ENCODE measurements at regions not wholly inside any gene's neighbourhood (a gene's known extent, or its start where the extent isn't known, plus 50 kb on each side); places are given as distances from the start of the nearest gene placed in this dataset.

DNA sequence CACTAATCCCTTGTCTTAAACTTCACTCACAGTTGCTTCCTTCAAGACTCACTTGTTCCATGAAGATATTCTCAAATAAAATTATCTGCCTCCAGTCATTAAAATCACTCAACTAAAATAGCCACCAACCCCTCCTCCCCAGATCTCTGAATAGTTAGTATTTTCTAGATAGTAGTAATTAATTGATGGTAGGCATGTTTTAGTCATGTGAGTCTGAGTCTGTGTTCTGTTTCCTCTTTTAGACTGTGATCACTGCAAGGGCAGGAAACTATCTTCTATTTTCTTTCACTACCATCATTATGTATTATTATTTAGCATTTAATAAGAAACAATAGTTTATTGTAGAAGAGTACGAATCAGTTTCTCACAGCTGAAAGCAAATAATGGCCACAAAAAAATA lies 1080.5 kb downstream of the IGSF11 start:
- H3K4me3 ChIP-seq (ENCODE audit: low read depth, low read length): no peak overlapping the region
- TF ChIP-seq, protein P1, sequence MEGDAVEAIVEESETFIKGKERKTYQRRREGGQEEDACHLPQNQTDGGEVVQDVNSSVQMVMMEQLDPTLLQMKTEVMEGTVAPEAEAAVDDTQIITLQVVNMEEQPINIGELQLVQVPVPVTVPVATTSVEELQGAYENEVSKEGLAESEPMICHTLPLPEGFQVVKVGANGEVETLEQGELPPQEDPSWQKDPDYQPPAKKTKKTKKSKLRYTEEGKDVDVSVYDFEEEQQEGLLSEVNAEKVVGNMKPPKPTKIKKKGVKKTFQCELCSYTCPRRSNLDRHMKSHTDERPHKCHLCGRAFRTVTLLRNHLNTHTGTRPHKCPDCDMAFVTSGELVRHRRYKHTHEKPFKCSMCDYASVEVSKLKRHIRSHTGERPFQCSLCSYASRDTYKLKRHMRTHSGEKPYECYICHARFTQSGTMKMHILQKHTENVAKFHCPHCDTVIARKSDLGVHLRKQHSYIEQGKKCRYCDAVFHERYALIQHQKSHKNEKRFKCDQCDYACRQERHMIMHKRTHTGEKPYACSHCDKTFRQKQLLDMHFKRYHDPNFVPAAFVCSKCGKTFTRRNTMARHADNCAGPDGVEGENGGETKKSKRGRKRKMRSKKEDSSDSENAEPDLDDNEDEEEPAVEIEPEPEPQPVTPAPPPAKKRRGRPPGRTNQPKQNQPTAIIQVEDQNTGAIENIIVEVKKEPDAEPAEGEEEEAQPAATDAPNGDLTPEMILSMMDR (IDR thresholded peaks at IDR 0.05; ENCODE audit: low read depth, low read length, missing control alignments): no peak
- DNase-seq (ENCODE audit: low read depth): no peak

DNA sequence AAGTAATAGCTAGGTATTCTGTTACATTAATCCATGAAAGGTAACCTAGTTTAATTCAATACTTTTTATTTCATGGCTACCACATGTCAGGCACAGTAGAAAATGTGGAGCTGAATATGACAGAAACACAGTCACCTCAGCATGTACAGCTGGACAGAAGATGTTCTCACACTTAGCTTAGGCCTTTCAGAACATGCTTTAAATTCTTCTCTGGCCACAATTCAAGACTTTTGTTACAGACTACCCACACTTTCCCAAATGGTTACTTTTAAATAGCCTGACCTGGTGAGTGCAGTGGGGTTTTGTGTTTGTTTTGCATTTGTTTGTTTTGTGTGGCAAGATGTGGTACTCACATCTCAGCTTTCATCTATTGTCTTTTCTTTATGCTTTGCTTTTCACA lies 1079.5 kb downstream of the IGSF11 start:
- DNase-seq (ENCODE audit: low read depth): no peak
- no peak overlapping the region for H3K4me3 ChIP-seq (ENCODE audit: low read depth, low read length)
- TF ChIP-seq, protein P1 (IDR thresholded peaks at IDR 0.05; ENCODE audit: low read depth, low read length, missing control alignments): no peak

DNA sequence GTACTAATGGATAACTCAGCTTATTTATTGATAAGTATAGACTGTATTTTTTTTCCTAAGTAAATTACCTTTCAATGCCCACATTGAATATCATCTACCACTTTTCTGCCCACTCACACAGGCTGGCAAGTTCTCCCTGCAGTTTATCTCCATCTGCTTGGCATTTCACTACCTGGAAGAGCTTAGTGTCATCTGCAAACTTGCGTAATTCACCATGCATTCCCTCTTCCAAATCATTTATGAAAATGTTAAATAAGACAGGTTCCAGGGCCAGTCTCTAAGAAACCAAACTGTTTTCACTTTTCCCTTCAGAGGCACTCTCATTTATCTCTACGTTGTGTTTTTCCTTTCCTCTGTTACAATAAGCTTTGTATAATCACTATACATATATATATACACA lies 1076.6 kb downstream of the IGSF11 start:
- no peak for DNase-seq (ENCODE audit: low read depth)
- TF ChIP-seq, protein P1 (IDR thresholded peaks at IDR 0.05; ENCODE audit: low read depth, low read length, missing control alignments): no peak
- no peak overlapping the region for H3K4me3 ChIP-seq (ENCODE audit: low read depth, low read length)

DNA sequence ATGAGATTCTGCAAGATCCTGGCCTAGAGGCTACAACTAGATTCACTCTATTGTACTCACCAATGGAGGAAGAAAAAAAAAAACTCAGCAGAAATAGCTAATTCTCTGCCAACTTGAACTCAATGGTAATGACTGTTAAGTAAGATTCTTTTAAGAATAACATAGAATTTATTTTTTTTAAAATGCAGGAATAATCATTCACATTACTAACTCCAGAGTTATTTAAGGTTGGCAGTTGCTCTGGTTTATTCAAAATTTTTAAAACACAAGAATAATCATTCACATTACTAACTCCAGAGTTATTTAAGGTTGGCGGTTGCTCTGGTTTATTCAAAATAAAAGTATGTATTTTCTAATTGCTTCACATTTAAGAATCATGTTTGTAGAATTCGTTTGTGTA lies 1071.9 kb downstream of the IGSF11 start:
- H3K4me3 ChIP-seq (ENCODE audit: low read depth, low read length): no peak overlapping the region
- DNase-seq (ENCODE audit: low read depth): no peak
- TF ChIP-seq, protein P1 (IDR thresholded peaks at IDR 0.05; ENCODE audit: low read depth, low read length, missing control alignments): no peak

DNA sequence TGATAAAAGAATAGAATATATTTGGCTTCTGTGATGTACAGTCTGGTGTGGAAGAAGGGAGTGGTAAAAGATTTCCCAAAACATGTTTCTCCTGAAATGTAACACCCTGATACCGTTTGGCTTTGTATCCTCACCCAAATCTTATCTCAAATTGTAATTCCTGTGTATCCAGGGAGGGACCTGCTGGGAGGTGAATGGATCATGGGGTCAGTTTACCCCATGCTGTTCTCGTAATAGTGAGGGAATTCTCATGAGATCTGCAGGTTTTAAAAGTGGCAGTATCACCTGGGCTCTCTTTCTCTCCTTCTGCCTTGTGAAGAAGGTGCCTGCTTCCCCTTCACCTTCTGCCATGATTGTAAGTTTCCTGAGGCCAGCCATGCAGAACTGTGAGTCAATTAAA lies 1070.8 kb downstream of the IGSF11 start:
- DNase-seq (ENCODE audit: low read depth): no peak
- TF ChIP-seq, protein P1 (IDR thresholded peaks at IDR 0.05; ENCODE audit: low read depth, low read length, missing control alignments): no peak
- no peak overlapping the region for H3K4me3 ChIP-seq (ENCODE audit: low read depth, low read length)

DNA sequence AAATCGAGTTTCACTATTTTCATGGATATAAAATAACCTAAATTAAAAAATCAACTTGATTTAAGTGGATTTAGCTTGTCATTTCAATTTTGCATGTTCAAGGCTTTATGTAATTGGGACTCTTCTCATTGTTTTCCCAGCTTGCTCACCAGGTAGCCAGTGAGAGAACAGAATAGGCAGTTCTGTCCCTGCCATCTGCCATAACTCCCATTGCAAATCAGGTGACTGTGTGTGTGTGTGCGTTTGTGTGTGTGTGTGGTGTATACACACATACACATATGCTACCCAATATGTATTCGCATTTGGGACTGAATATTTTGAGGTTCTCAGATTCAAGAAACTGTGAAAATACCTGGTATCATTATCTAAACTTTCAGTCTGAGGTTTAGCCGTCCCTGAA lies 1069.8 kb downstream of the IGSF11 start:
- TF ChIP-seq, protein P1 (IDR thresholded peaks at IDR 0.05; ENCODE audit: low read depth, low read length, missing control alignments): no peak

DNA sequence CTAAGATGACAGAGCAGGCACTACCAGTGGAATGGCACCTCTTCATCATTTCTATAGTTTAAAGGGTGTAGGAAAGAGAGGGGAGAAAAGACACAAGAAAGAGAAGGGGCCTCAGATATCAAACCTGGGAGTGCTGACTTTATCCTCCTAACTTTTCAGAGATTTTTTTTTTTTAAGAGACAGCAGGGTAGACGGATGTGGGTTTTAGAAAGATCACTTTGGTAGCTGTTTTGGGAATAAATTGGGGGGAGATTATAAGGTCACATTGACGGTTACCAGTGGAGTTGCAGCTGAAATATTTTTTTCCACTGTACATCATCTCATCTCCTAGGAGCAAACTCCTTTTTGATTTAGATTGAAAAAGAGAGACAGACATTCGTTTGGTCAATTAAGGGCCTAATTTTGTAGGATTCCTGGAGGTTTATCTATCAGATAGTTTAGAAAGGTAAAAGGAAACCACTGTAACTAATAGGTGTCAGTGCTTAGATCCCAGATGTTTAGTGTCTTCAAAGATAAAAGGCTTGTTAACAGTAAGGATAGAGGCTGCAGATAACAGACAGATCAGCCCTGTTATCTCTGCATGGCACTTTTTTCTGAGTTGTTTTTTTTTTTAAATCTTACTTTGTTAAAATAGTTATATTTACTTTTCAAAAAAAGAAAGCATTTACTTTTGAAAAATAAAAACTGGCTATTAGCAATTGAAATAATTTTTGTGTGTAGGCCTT lies 1057.0 kb downstream of the IGSF11 start:
- no peak for DNase-seq (ENCODE audit: low read depth)
- TF ChIP-seq, protein P1 (IDR thresholded peaks at IDR 0.05; ENCODE audit: low read depth, low read length, missing control alignments): no peak
- H3K4me3 ChIP-seq (ENCODE audit: low read depth, low read length): no peak overlapping the region

More for the DNA sequence above, 1069.8 kb downstream of the IGSF11 start:
- no peak for DNase-seq (ENCODE audit: low read depth)
- no peak overlapping the region for H3K4me3 ChIP-seq (ENCODE audit: low read depth, low read length)

Measured in GM12864 (cell line).